ENCODE measurements at regions not wholly inside any gene's neighbourhood (a gene's known extent, or its start where the extent isn't known, plus 50 kb on each side); places are given as distances from the start of the nearest gene placed in this dataset.
"Not testable (repeated sequence)": the region's sequence is repeated elsewhere in the genome, so short reads cannot be mapped to it uniquely, and the experiment has no call there.

- ChIA-PET RAD21 (ENCODE audit: unreplicated experiment) (no interaction called here), CTCF (no interaction called here), SMC1A (ENCODE audit: uncharacterized antibody, unreplicated experiment) (no interaction called here), POLR2A (interaction anchor here (0.5 kb wide), 1 partner anchor 1738 kb away, joined by 5 read pairs; no protein-coding TSS in a partner anchor)
- DNase-seq (ENCODE audit: low read depth, low spot score): no peak
- intact Hi-C loops (cut with micrococcal nuclease; ENCODE audit: unreplicated experiment) (no loop called here), in situ Hi-C loops (cut with MboI) (no loop called here)
- H3K9me3 ChIP-seq (replicated peaks; ENCODE audit: control insufficient read depth, insufficient read depth, low read length): no peaks in the 10 kb centered on the region; the same call in 2 of the 3 replicates
- ATAC-seq: no peak
- H2AFZ ChIP-seq (ENCODE audit: control insufficient read depth, low read depth, low read length): no peak overlapping the region
- H3K27me3 ChIP-seq (replicated peaks in 1 of 2; ENCODE audit: control insufficient read depth in 2 of 2, insufficient read depth in 2 of 2, low read length in 1 of 2): no peaks in the 10 kb centered on the region
- H3K27ac ChIP-seq (ENCODE audit: control insufficient read depth, insufficient read depth): no peak overlapping the region
- no peaks in the 10 kb centered on the region for H4K20me1 ChIP-seq (ENCODE audit: control insufficient read depth, insufficient read depth)
- H3K79me2 ChIP-seq (ENCODE audit: control insufficient read depth, insufficient read depth, low read length): no peaks in the 10 kb centered on the region
- H3K4me1 ChIP-seq (ENCODE audit: control insufficient read depth, insufficient read depth, low read length): peaks cover 3% of the 10 kb centered on the region; the same call in 1 of the 2 replicates
- no peak overlapping the region for H3K4me3 ChIP-seq
- no peaks in the 10 kb centered on the region for H3K36me3 ChIP-seq (ENCODE audit: control insufficient read depth in 2 of 2, insufficient read depth in 2 of 2, low read length in 1 of 2)
- TF ChIP-seq POLR2A (IDR thresholded peaks at IDR 0.05; ENCODE audit: low read depth, low read length) (no peak), ZNF207 (IDR thresholded peaks at IDR 0.05; ENCODE audit: borderline replicate concordance) (no peak), SREBF2 (IDR thresholded peaks at IDR 0.05; ENCODE audit: low read length) (no peak), LARP7 (IDR thresholded peaks at IDR 0.05) (no peak), NKRF (conservative IDR thresholded peaks at IDR 0.05) (no peak), STAT3 (IDR thresholded peaks at IDR 0.05; ENCODE audit: low read depth, low read length) (no peak), USF1 (IDR thresholded peaks at IDR 0.05; ENCODE audit: borderline replicate concordance, extremely low read length, insufficient read depth, low read depth, low read length) (no peak), CEBPB (IDR thresholded peaks at IDR 0.05; ENCODE audit: borderline replicate concordance in 1 of 2, low read depth in 2 of 2, low read length in 2 of 2) (no peak), BCL3 (IDR thresholded peaks at IDR 0.05; ENCODE audit: borderline replicate concordance, insufficient read depth, low read depth, low read length, poor library complexity, severe bottlenecking) (no peak)
- BruUV-seq (replicated peaks): no TSS peak
- WGBS (ENCODE audit: insufficient coverage, insufficient replicate concordance, low lambda C conversion rate, missing lambda C conversion rate): 98% methylated on average over 2 of the region's 2 CpGs
- H3K4me2 ChIP-seq (ENCODE audit: control insufficient read depth, insufficient read depth): no peak overlapping the region
- no peak overlapping the region for H3K9ac ChIP-seq (ENCODE audit: control insufficient read depth, insufficient read depth, low read length)
- no peak for FAIRE-seq
Measured at GRCh38 chr1:244330318-244330625, 121.4 kb downstream of the ADSS2 start.

GRCh38 chr1:244332761-244333160 lies 118.9 kb downstream of the ADSS2 start:
- RAD21 ChIA-PET (ENCODE audit: unreplicated experiment); FAIRE-seq; H3K9ac ChIP-seq (ENCODE audit: control insufficient read depth, insufficient read depth, low read length); in situ Hi-C loops (cut with MboI); POLR2A ChIA-PET; SMC1A ChIA-PET (ENCODE audit: uncharacterized antibody, unreplicated experiment); ATAC-seq; H3K27me3 ChIP-seq (replicated peaks in 1 of 2; ENCODE audit: control insufficient read depth in 2 of 2, insufficient read depth in 2 of 2, low read length in 1 of 2); H3K79me2 ChIP-seq (ENCODE audit: control insufficient read depth, insufficient read depth, low read length); BruUV-seq (replicated peaks); DNase-seq (ENCODE audit: low read depth, low spot score); H3K27ac ChIP-seq (ENCODE audit: control insufficient read depth, insufficient read depth); H3K4me1 ChIP-seq (ENCODE audit: control insufficient read depth, insufficient read depth, low read length); H3K4me2 ChIP-seq (ENCODE audit: control insufficient read depth, insufficient read depth); H2AFZ ChIP-seq (ENCODE audit: control insufficient read depth, low read depth, low read length); H4K20me1 ChIP-seq (ENCODE audit: control insufficient read depth, insufficient read depth); intact Hi-C loops (cut with micrococcal nuclease; ENCODE audit: unreplicated experiment); CTCF ChIA-PET; H3K4me3 ChIP-seq; H3K9me3 ChIP-seq (replicated peaks; ENCODE audit: control insufficient read depth, insufficient read depth, low read length); H3K36me3 ChIP-seq (ENCODE audit: control insufficient read depth in 2 of 2, insufficient read depth in 2 of 2, low read length in 1 of 2): not testable (repeated sequence)
- 5% methylated on average over 2 of the region's 2 CpGs for WGBS (ENCODE audit: insufficient coverage, insufficient replicate concordance, low lambda C conversion rate, missing lambda C conversion rate)
